Keratinocyte (primary cell): ENCODE measurements at regions not wholly inside any gene's neighbourhood (a gene's known extent, or its start where the extent isn't known, plus 50 kb on each side); places are given as distances from the start of the nearest gene placed in this dataset.
A peak's percentile ranks its signal among the peaks of the same experiment; 100 is the strongest.

ENCODE experiments used
- DNase-seq: peaks from one replicate; pipeline ENCODE4 v3.0.0-alpha.2; 2011; ENCODE audit warnings: low read depth, missing footprints, low spot score
- FAIRE-seq: peaks from 2 replicates; lab custom pipeline; 2011; peaks lifted over from hg19 to GRCh38; lab: Jason Lieb, UNC
- H2AFZ ChIP-seq: 2 replicates; pipeline ENCODE4 v1.6.0; 2012; ENCODE audit warnings: low read length, control low read depth, inconsistent platforms; ENCODE audit not compliant: control insufficient read depth
- H3K27ac ChIP-seq: 2 replicates; pipeline ENCODE4 v1.5.1; 2011; ENCODE audit warnings: low read length; ENCODE audit not compliant: control insufficient read depth, insufficient read depth
- H3K27me3 ChIP-seq: 3 replicates; pipeline ENCODE4 v1.6.0; 2011; ENCODE audit warnings: low read length; ENCODE audit not compliant: control insufficient read depth, insufficient read depth; ENCODE audit errors: extremely low read depth
- H3K36me3 ChIP-seq, 2 experiments: 2 replicates in 1 of 2; 3 replicates in 1 of 2; pipeline ENCODE4 v1.5.1; 2011; ENCODE audit warnings: low read length in 2 of 2, mild to moderate bottlenecking in 1 of 2; ENCODE audit not compliant: control insufficient read depth in 2 of 2, insufficient read depth in 2 of 2; ENCODE audit errors: extremely low read depth in 1 of 2
- H3K4me1 ChIP-seq: 3 replicates; pipeline ENCODE4 v1.5.1; 2011; ENCODE audit warnings: low read length; ENCODE audit not compliant: control insufficient read depth, insufficient read depth; ENCODE audit errors: extremely low read depth
- H3K4me2 ChIP-seq: 3 replicates; pipeline ENCODE4 v1.6.0; 2011; ENCODE audit warnings: low read depth, low read length; ENCODE audit not compliant: control insufficient read depth, insufficient read depth; ENCODE audit errors: extremely low read depth
- H3K4me3 ChIP-seq, 3 experiments: fragments of 200-600 bp in 1 of 3; sonication (generic) in 1 of 3; 2 replicates in 2 of 3; 3 replicates in 1 of 3; pipeline ENCODE4 v1.5.1; 2011 to 2016; ENCODE audit warnings: low read length in 3 of 3, mild to moderate bottlenecking in 3 of 3, control low read depth in 2 of 3, inconsistent platforms in 1 of 3, low read depth in 1 of 3, mixed read lengths in 1 of 3, mixed run types in 1 of 3, moderate library complexity in 1 of 3; ENCODE audit not compliant: control insufficient read depth in 2 of 3, insufficient read depth in 2 of 3; ENCODE audit errors: extremely low read depth in 1 of 3
- H3K79me2 ChIP-seq: 2 replicates; pipeline ENCODE4 v1.6.0; 2012; ENCODE audit warnings: low read length; ENCODE audit not compliant: control insufficient read depth, insufficient read depth
- H3K9ac ChIP-seq: 3 replicates; pipeline ENCODE4 v1.6.0; 2011; ENCODE audit warnings: low read length; ENCODE audit not compliant: control insufficient read depth, insufficient read depth; ENCODE audit errors: extremely low read depth
- H3K9me1 ChIP-seq: 3 replicates; pipeline ENCODE4 v1.6.0; 2011; ENCODE audit warnings: low read length; ENCODE audit not compliant: control insufficient read depth, insufficient read depth; ENCODE audit errors: extremely low read depth
- H3K9me3 ChIP-seq: 2 replicates; pipeline ENCODE4 v1.5.1; 2012; ENCODE audit warnings: low read depth, low read length; ENCODE audit not compliant: control insufficient read depth
- H4K20me1 ChIP-seq: 3 replicates; pipeline ENCODE4 v1.6.0; 2011; ENCODE audit warnings: low read length; ENCODE audit not compliant: control insufficient read depth, insufficient read depth; ENCODE audit errors: extremely low read depth
- EZH2 ChIP-seq: IDR thresholded peaks from one replicate; pipeline ENCODE4 v1.6.1; 2012; ENCODE audit warnings: inconsistent platforms, mild to moderate bottlenecking, low read length, moderate library complexity
- dilution Hi-C: fragments of 300-500 bp; cut with MboI; formaldehyde crosslinking; loops from one replicate; pipeline ENCODE4 v1.7.0; 2020; ENCODE audit warnings: low sequenced_read_pairs; ENCODE audit not compliant: extremely low pct_ligation_motif_present
- TF ChIP-seq, protein P1 (sequence below), 3 experiments: IDR thresholded peaks in 1 of 3; conservative IDR thresholded peaks in 1 of 3; optimal IDR thresholded peaks in 1 of 3; 2 replicates in 2 of 3; 3 replicates in 1 of 3; pipeline versions ENCODE3 to v1.5.1; 2011; ENCODE audit warnings: low read length in 3 of 3, mild to moderate bottlenecking in 3 of 3, moderate library complexity in 2 of 3, control low read depth in 1 of 3, inconsistent platforms in 1 of 3; ENCODE audit not compliant: insufficient read depth in 2 of 3; ENCODE audit errors: extremely low read depth in 1 of 3

- no peak for DNase-seq
- no peak for FAIRE-seq
- dilution Hi-C loops = no loop called here
Observed at GRCh38 chr2:855177-855576, 95.5 kb upstream of the SNTG2 start.

DNA sequence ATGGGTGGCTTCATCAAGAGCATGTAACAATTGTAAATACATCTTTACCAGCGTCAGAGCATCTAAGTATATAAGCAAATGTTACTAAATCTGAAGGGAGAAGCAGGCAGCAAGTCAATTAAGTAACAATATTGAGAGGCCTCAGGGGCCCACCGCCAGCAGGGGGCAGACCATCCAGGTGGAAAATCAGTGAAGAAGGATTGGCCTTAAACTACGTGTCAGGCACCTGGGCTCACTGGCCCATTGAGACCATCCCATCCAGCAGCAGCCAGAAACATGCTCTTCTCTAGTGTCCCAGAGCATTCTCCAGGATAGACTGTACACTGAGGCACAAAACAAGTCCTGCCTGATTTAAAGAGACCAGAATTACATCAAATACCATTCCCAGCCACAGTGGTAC is 96.2 kb upstream of the SNTG2 start:
- Histone ChIP-seq H2AFZ (no peak overlapping the region), H3K79me2 (no peaks in the 10 kb centered on the region), H3K4me1 (no peaks in the 10 kb centered on the region), H3K27me3 (no peaks in the 10 kb centered on the region), H4K20me1 (no peaks in the 10 kb centered on the region), H3K4me2 (no peak overlapping the region), H3K36me3 (no peaks in the 10 kb centered on the region), H3K9me3 (no peaks in the 10 kb centered on the region), H3K9ac (no peak overlapping the region), H3K9me1 (no peaks in the 10 kb centered on the region), H3K4me3 (no peak overlapping the region), H3K27ac (no peak overlapping the region)
- TF ChIP-seq, protein P1, sequence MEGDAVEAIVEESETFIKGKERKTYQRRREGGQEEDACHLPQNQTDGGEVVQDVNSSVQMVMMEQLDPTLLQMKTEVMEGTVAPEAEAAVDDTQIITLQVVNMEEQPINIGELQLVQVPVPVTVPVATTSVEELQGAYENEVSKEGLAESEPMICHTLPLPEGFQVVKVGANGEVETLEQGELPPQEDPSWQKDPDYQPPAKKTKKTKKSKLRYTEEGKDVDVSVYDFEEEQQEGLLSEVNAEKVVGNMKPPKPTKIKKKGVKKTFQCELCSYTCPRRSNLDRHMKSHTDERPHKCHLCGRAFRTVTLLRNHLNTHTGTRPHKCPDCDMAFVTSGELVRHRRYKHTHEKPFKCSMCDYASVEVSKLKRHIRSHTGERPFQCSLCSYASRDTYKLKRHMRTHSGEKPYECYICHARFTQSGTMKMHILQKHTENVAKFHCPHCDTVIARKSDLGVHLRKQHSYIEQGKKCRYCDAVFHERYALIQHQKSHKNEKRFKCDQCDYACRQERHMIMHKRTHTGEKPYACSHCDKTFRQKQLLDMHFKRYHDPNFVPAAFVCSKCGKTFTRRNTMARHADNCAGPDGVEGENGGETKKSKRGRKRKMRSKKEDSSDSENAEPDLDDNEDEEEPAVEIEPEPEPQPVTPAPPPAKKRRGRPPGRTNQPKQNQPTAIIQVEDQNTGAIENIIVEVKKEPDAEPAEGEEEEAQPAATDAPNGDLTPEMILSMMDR (optimal IDR thresholded peaks at IDR 0.05 in 1 of 3, IDR thresholded peaks at IDR 0.05 in 1 of 3, conservative IDR thresholded peaks at IDR 0.05 in 1 of 3; ENCODE audit: extremely low read depth in 1 of 3, insufficient read depth in 2 of 3, low read length in 3 of 3) = peak; percentile 14 to 55 (median 39)
- TF ChIP-seq EZH2 = no peak
- dilution Hi-C loops = no loop called here
- FAIRE-seq (no peak), DNase-seq (no peak)

More at GRCh38 chr2:855177-855576, 95.5 kb upstream of the SNTG2 start:
- Histone ChIP-seq H3K4me1 (no peaks in the 10 kb centered on the region), H3K27me3 (no peaks in the 10 kb centered on the region), H3K9ac (no peak overlapping the region), H3K27ac (no peak overlapping the region), H3K79me2 (no peaks in the 10 kb centered on the region), H3K36me3 (no peaks in the 10 kb centered on the region), H2AFZ (no peak overlapping the region), H3K4me3 (no peak overlapping the region), H3K9me3 (no peaks in the 10 kb centered on the region), H4K20me1 (no peaks in the 10 kb centered on the region), H3K9me1 (no peaks in the 10 kb centered on the region), H3K4me2 (no peak overlapping the region)
- no peak for TF ChIP-seq EZH2
- TF ChIP-seq, protein P1 (optimal IDR thresholded peaks at IDR 0.05 in 1 of 3, IDR thresholded peaks at IDR 0.05 in 1 of 3, conservative IDR thresholded peaks at IDR 0.05 in 1 of 3; ENCODE audit: extremely low read depth in 1 of 3, insufficient read depth in 2 of 3, low read length in 3 of 3) = no peak
